ENCODE measurements at regions not wholly inside any gene's neighbourhood (a gene's known extent, or its start where the extent isn't known, plus 50 kb on each side); places are given as distances from the start of the nearest gene placed in this dataset.

DNA sequence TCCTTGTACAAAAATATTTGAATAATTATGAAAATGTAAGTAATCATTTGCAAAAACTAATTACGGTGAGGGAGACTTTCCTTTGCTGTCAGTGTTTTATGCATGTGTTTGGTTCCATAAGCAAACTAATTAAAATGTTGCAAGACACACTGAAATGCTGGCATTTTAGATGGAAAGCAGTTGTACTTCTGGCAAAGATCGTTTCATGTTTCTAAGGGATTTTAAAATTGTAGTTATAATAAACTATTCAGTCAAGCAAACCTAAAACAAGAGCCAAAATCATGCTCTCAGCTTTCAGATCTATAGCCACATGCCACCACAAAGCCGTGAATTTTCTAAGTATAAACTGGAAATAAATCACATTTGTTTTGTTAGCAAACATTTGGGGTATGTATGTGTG, 240.1 kb upstream of the ZNF385D start:
- TF ChIP-seq CTCF (IDR thresholded peaks at IDR 0.05; ENCODE audit: insufficient read depth, low read depth, low read length), result no peak
- Histone ChIP-seq H3K4me3 (ENCODE audit: low read depth, low read length) (no peak overlapping the region), H3K27me3 (ENCODE audit: control insufficient read depth, insufficient read depth, low read length) (no peaks in the 10 kb centered on the region), H3K36me3 (ENCODE audit: control insufficient read depth, insufficient read depth, low read length) (no peaks in the 10 kb centered on the region)
- POLR2A ChIA-PET, result no interaction called here
- CTCF ChIA-PET, result no interaction called here
- DNase-seq (ENCODE audit: low read depth), result no peak

DNA sequence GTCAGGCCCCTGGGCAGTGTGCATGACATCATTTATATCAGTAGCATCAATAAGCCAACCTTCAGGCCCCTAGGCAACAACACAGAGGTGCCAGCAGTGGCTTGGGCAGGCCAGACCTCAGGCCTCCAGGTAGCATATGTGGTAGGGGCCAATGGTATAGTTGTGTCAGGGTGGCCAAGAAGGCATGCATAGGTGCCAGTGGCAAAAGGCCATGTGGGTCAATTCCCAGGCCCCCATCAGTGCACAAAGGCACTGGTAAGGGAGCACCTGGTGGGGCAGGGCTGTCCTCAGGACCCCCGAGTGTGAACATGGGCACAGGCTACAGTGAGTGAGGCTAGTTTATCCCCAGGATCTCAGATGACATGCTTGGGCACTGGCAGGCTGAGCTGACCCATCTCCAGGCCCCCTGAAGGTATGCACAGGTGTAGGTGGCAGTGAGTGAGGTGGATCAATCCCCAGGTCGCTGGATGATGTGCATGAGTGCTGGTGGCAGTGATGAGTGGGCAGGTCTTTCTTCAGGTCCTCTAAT, 244.1 kb upstream of the ZNF385D start:
- no peaks in the 10 kb centered on the region for H3K36me3 ChIP-seq (ENCODE audit: control insufficient read depth, insufficient read depth, low read length)
- no peaks in the 10 kb centered on the region for H3K27me3 ChIP-seq (ENCODE audit: control insufficient read depth, insufficient read depth, low read length)
- no peak overlapping the region for H3K4me3 ChIP-seq (ENCODE audit: low read depth, low read length)
- DNase-seq (ENCODE audit: low read depth), result no peak
- ChIA-PET POLR2A (no interaction called here), CTCF (no interaction called here)
- no peak for TF ChIP-seq CTCF (IDR thresholded peaks at IDR 0.05; ENCODE audit: insufficient read depth, low read depth, low read length)

DNA sequence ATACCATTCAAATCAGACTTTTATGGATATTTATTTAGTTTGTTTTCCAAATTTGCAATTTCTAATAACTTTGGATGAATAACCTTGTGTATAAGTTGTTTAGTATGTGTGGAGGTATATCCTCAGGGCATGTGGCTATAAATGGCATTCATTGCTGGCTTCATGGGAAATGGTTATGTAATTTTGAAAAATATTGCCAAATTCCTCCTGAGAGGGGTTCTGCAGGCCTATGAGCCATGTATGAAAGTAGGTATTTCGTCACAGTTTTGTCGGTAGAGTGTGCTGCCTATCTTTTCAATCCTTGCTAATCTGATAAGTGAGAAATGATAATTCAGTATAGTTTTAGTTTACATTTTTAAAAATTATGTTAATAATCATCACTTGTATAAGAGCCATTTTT, 256.4 kb upstream of the ZNF385D start:
- Histone ChIP-seq H3K4me3 (ENCODE audit: low read depth, low read length) (no peak overlapping the region), H3K27me3 (ENCODE audit: control insufficient read depth, insufficient read depth, low read length) (no peaks in the 10 kb centered on the region), H3K36me3 (ENCODE audit: control insufficient read depth, insufficient read depth, low read length) (no peaks in the 10 kb centered on the region)
- TF ChIP-seq CTCF (IDR thresholded peaks at IDR 0.05; ENCODE audit: insufficient read depth, low read depth, low read length), result no peak
- POLR2A ChIA-PET, result no interaction called here
- CTCF ChIA-PET, result no interaction called here
- no peak for DNase-seq (ENCODE audit: low read depth)

GRCh38 chr3:22010997-22011396, 260.0 kb upstream of the ZNF385D start:
- no peak for TF ChIP-seq CTCF (IDR thresholded peaks at IDR 0.05; ENCODE audit: insufficient read depth, low read depth, low read length)
- H3K36me3 ChIP-seq (ENCODE audit: control insufficient read depth, insufficient read depth, low read length), result no peaks in the 10 kb centered on the region
- CTCF ChIA-PET, result no interaction called here
- DNase-seq (ENCODE audit: low read depth), result no peak
- no peaks in the 10 kb centered on the region for H3K27me3 ChIP-seq (ENCODE audit: control insufficient read depth, insufficient read depth, low read length)
- H3K4me3 ChIP-seq (ENCODE audit: low read depth, low read length), result no peak overlapping the region
- POLR2A ChIA-PET, result no interaction called here

DNA sequence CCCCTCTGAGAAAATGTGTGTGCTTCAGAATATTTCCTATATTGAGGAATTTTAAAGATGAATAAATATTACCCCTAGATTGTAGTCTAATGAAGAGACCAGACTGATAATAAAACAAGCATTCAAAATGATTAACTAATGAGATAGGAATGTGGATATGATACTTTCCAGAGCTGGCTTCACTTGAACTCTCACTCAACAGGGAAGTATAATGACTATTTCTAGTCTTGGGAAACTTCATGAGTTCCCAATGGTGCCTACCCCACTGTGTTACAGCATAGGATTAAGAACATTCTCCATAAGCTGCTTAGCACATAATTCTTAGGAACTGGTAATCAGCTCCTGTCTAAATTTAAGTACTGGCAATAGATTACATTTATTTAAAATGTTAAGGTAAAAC, 261.5 kb upstream of the ZNF385D start:
- Histone ChIP-seq H3K4me3 (ENCODE audit: low read depth, low read length) (no peak overlapping the region), H3K27me3 (ENCODE audit: control insufficient read depth, insufficient read depth, low read length) (no peaks in the 10 kb centered on the region), H3K36me3 (ENCODE audit: control insufficient read depth, insufficient read depth, low read length) (no peaks in the 10 kb centered on the region)
- no peak for TF ChIP-seq CTCF (IDR thresholded peaks at IDR 0.05; ENCODE audit: insufficient read depth, low read depth, low read length)
- no peak for DNase-seq (ENCODE audit: low read depth)
- ChIA-PET CTCF (no interaction called here), POLR2A (no interaction called here)

Measured in BJ (cell line).